Neural progenitor cell (in vitro differentiated cells): ENCODE measurements at regions not wholly inside any gene's neighbourhood (a gene's known extent, or its start where the extent isn't known, plus 50 kb on each side); places are given as distances from the start of the nearest gene placed in this dataset.

Experiments
- EZH2 ChIP-seq: fragments of 200-600 bp; sonication (generic); IDR thresholded peaks from 2 replicates; pipeline ENCODE4 v1.6.1; 2017; ENCODE audit warnings: antibody characterized with exemption, mild to moderate bottlenecking, moderate library complexity
- TF ChIP-seq, protein P1 (sequence below): fragments of 200-600 bp; sonication (generic); IDR thresholded peaks from 2 replicates; pipeline ENCODE4 v1.5.1; 2017; ENCODE audit warnings: antibody characterized with exemption, mild to moderate bottlenecking

DNA sequence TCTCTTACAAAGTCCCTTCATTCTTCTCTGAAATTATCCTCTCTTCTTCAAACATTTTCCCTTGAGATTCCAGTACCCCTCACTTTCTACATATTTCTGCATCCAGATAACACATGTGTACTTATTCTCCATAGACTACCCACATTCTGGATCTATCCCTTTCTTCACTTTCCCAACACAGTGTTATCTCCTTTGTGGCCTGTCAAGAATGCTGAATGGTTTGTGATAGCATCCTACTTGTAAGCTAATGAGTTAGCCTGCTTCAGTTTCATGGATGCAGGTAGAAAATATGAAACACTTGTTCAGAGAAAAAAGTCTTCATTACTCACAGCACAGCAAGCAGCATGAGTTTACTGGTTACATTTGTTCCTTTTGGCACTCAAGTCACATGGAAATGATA lies 245.4 kb downstream of the HTR1B start:
- TF ChIP-seq, protein P1, sequence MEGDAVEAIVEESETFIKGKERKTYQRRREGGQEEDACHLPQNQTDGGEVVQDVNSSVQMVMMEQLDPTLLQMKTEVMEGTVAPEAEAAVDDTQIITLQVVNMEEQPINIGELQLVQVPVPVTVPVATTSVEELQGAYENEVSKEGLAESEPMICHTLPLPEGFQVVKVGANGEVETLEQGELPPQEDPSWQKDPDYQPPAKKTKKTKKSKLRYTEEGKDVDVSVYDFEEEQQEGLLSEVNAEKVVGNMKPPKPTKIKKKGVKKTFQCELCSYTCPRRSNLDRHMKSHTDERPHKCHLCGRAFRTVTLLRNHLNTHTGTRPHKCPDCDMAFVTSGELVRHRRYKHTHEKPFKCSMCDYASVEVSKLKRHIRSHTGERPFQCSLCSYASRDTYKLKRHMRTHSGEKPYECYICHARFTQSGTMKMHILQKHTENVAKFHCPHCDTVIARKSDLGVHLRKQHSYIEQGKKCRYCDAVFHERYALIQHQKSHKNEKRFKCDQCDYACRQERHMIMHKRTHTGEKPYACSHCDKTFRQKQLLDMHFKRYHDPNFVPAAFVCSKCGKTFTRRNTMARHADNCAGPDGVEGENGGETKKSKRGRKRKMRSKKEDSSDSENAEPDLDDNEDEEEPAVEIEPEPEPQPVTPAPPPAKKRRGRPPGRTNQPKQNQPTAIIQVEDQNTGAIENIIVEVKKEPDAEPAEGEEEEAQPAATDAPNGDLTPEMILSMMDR, result no peak
- TF ChIP-seq EZH2, result no peak
